HL-60 (cell line): ENCODE measurements at regions not wholly inside any gene's neighbourhood (a gene's known extent, or its start where the extent isn't known, plus 50 kb on each side); places are given as distances from the start of the nearest gene placed in this dataset.

Experiments used
- DNase-seq, 2 experiments: peaks; one replicate each; pipeline ENCODE4 v3.0.0-alpha.2; 2010 to 2020; ENCODE audit warnings: low read depth in 1 of 2, low spot score in 1 of 2
- H3K27ac ChIP-seq: fragments of 250-450 bp; sonication (Bioruptor Pico); replicated peaks from 2 replicates; pipeline ENCODE4 v1.5.1; 2020; ENCODE audit warnings: mild to moderate bottlenecking, moderate library complexity
- H3K27me3 ChIP-seq: fragments of 250-450 bp; sonication (Bioruptor Pico); 2 replicates; pipeline ENCODE4 v1.5.1; 2021; ENCODE audit warnings: mild to moderate bottlenecking, moderate library complexity; ENCODE audit not compliant: insufficient read depth, poor library complexity, severe bottlenecking
- H3K4me3 ChIP-seq: replicated peaks from 2 replicates; pipeline ENCODE4 v1.5.1; 2011; ENCODE audit warnings: mild to moderate bottlenecking, control low read depth, low read length; ENCODE audit not compliant: insufficient read depth
- GABPA ChIP-seq: IDR thresholded peaks from 2 replicates; pipeline ENCODE4 v1.6.1; 2012; ENCODE audit warnings: low read depth
- POLR2AphosphoS5 ChIP-seq: IDR thresholded peaks from 2 replicates; pipeline ENCODE4 v1.6.1; 2012; ENCODE audit warnings: low read depth
- SPI1 ChIP-seq: IDR thresholded peaks from 2 replicates; pipeline ENCODE4 v1.6.1; 2012; ENCODE audit warnings: low read depth, mild to moderate bottlenecking, borderline replicate concordance
- TF ChIP-seq, protein P1 (sequence below): IDR thresholded peaks from one replicate; pipeline ENCODE4 v1.5.1; 2011; ENCODE audit warnings: low read length, control low read depth, inconsistent platforms; ENCODE audit not compliant: insufficient read depth
- TF ChIP-seq, protein P2 (sequence below): IDR thresholded peaks from 2 replicates; pipeline ENCODE4 v1.6.1; 2012; ENCODE audit warnings: low read depth; ENCODE audit not compliant: insufficient replicate concordance

DNA sequence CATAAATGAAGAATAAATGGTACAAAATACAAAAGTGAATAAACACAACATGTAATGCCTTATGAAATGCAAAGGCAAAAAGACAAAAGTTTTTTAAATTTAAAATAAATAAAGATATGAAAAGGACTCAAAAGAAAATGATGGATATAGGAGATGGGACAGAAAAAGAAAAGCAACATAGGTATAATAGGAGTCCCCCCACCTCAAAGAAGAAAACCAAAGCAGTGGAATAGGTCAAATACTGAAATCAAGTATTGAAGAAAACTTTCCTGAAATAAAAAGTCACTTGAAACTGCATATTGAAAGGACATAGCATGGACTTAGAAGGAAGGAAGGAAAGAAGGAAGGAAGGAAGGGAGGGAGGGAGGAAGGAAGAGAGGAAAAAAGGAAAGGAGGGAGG, 110.0 kb upstream of the FAM204A start:
- H3K27ac ChIP-seq, result no peak overlapping the region
- H3K27me3 ChIP-seq, result peaks cover 7% of the 10 kb centered on the region
- DNase-seq, result no peak
- TF ChIP-seq, protein P1, sequence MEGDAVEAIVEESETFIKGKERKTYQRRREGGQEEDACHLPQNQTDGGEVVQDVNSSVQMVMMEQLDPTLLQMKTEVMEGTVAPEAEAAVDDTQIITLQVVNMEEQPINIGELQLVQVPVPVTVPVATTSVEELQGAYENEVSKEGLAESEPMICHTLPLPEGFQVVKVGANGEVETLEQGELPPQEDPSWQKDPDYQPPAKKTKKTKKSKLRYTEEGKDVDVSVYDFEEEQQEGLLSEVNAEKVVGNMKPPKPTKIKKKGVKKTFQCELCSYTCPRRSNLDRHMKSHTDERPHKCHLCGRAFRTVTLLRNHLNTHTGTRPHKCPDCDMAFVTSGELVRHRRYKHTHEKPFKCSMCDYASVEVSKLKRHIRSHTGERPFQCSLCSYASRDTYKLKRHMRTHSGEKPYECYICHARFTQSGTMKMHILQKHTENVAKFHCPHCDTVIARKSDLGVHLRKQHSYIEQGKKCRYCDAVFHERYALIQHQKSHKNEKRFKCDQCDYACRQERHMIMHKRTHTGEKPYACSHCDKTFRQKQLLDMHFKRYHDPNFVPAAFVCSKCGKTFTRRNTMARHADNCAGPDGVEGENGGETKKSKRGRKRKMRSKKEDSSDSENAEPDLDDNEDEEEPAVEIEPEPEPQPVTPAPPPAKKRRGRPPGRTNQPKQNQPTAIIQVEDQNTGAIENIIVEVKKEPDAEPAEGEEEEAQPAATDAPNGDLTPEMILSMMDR, result no peak
- TF ChIP-seq SPI1 (no peak), GABPA (no peak), POLR2AphosphoS5 (no peak)
- TF ChIP-seq, protein P2, sequence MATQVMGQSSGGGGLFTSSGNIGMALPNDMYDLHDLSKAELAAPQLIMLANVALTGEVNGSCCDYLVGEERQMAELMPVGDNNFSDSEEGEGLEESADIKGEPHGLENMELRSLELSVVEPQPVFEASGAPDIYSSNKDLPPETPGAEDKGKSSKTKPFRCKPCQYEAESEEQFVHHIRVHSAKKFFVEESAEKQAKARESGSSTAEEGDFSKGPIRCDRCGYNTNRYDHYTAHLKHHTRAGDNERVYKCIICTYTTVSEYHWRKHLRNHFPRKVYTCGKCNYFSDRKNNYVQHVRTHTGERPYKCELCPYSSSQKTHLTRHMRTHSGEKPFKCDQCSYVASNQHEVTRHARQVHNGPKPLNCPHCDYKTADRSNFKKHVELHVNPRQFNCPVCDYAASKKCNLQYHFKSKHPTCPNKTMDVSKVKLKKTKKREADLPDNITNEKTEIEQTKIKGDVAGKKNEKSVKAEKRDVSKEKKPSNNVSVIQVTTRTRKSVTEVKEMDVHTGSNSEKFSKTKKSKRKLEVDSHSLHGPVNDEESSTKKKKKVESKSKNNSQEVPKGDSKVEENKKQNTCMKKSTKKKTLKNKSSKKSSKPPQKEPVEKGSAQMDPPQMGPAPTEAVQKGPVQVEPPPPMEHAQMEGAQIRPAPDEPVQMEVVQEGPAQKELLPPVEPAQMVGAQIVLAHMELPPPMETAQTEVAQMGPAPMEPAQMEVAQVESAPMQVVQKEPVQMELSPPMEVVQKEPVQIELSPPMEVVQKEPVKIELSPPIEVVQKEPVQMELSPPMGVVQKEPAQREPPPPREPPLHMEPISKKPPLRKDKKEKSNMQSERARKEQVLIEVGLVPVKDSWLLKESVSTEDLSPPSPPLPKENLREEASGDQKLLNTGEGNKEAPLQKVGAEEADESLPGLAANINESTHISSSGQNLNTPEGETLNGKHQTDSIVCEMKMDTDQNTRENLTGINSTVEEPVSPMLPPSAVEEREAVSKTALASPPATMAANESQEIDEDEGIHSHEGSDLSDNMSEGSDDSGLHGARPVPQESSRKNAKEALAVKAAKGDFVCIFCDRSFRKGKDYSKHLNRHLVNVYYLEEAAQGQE, result no peak
- H3K4me3 ChIP-seq, result no peak overlapping the region

DNA sequence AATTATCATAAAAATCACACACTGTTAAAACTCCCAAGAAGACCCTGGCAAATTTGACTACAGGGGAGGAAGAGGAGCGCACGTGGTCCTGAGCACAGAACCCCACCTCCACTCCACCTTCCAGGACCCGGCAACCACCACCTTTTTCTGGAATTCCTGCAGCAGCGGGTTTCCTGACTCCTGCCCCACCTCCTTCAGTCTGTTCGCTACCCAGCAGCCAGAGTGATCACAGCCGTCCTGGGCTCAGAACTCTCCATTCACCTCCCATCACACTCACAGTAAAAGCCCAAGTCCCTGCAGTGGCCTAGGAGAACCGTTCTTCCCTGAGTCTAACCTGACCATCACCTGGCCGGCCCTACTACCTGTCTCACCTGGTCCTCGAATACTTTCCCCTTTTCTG, 107.4 kb upstream of the FAM204A start:
- no peak for DNase-seq
- Histone ChIP-seq H3K27ac (no peak overlapping the region), H3K27me3 (peaks cover 14% of the 10 kb centered on the region), H3K4me3 (no peak overlapping the region)
- TF ChIP-seq, protein P1, result no peak
- TF ChIP-seq POLR2AphosphoS5 (no peak), GABPA (no peak), SPI1 (no peak)
- TF ChIP-seq, protein P2, result no peak

DNA sequence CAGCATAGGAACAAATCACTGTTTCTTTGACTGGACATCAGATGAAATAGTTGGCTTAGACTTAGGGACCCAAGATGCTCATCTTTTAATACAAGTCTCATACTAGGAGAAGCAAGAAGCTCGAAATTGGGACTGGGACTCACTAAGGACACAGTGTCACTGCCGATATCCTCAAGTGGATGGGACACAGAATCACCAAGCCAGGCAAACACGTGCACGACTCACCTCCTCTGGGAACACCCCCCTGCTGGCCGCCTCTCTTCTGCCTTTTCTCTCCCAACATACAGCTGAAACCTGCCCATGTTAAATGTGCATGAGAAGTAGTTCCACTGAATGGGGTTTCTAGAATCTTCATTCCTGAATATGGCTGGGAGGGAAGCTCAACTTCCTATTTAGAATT, 106.6 kb upstream of the FAM204A start:
- TF ChIP-seq, protein P1, result no peak
- TF ChIP-seq GABPA, result no peak
- TF ChIP-seq, protein P2, result no peak
- TF ChIP-seq SPI1, result no peak
- no peak for TF ChIP-seq POLR2AphosphoS5
- Histone ChIP-seq H3K27me3 (peaks cover 14% of the 10 kb centered on the region), H3K4me3 (no peak overlapping the region), H3K27ac (no peak overlapping the region)
- DNase-seq, result no peak
